GM23338 (cell line): ENCODE measurements at regions not wholly inside any gene's neighbourhood (a gene's known extent, or its start where the extent isn't known, plus 50 kb on each side); places are given as distances from the start of the nearest gene placed in this dataset.

Source experiments
- ATAC-seq: fragments of 200-7000 bp; cut with Tn5 transposase; 3 replicates; pipeline ENCODE4 v1.9.1; 2020
- DNase-seq: peaks from one replicate; pipeline ENCODE4 v3.0.0-alpha.2; 2015; ENCODE audit warnings: low spot score
- H2AFZ ChIP-seq: fragments of 200-600 bp; sonication (generic); 2 replicates; pipeline ENCODE4 v1.8.0; 2016; ENCODE audit warnings: antibody characterized with exemption, mild to moderate bottlenecking, moderate library complexity
- H3F3A ChIP-seq: fragments of 200-600 bp; sonication (generic); replicated peaks from 2 replicates; pipeline ENCODE4 v1.8.0; 2017; ENCODE audit warnings: antibody characterized with exemption, mixed run types, low read depth
- H3K27ac ChIP-seq: fragments of 200-600 bp; sonication (generic); 2 replicates; pipeline ENCODE4 v1.6.1; 2016; ENCODE audit warnings: low read depth
- H3K27me3 ChIP-seq: fragments of 200-600 bp; sonication (generic); 2 replicates; pipeline ENCODE4 v1.8.0; 2016; ENCODE audit warnings: mild to moderate bottlenecking, mixed run types, moderate library complexity; ENCODE audit not compliant: insufficient read depth
- H3K36me3 ChIP-seq: fragments of 200-600 bp; sonication (generic); 2 replicates; pipeline ENCODE4 v1.8.0; 2016; ENCODE audit warnings: mild to moderate bottlenecking; ENCODE audit not compliant: insufficient read depth
- H3K4me1 ChIP-seq: fragments of 200-600 bp; sonication (generic); 2 replicates; pipeline ENCODE4 v1.8.0; 2016; ENCODE audit warnings: mild to moderate bottlenecking, moderate library complexity; ENCODE audit not compliant: insufficient read depth
- H3K4me2 ChIP-seq: fragments of 200-600 bp; sonication (generic); 2 replicates; pipeline ENCODE4 v1.7.1; 2017; ENCODE audit warnings: mixed run types
- H3K4me3 ChIP-seq: fragments of 200-600 bp; sonication (generic); 2 replicates; pipeline ENCODE4 v1.6.1; 2016; ENCODE audit warnings: mixed run types
- H3K79me2 ChIP-seq: fragments of 200-600 bp; sonication (generic); replicated peaks from 2 replicates; pipeline ENCODE4 v1.8.0; 2017; ENCODE audit warnings: mild to moderate bottlenecking; ENCODE audit not compliant: insufficient read depth
- H3K9me2 ChIP-seq: fragments of 200-600 bp; sonication (generic); 2 replicates; pipeline ENCODE4 v1.8.0; 2017; ENCODE audit not compliant: insufficient read depth
- H4K20me1 ChIP-seq: fragments of 200-600 bp; sonication (generic); replicated peaks from 2 replicates; pipeline ENCODE4 v1.8.0; 2017; ENCODE audit warnings: mild to moderate bottlenecking; ENCODE audit not compliant: insufficient read depth
- H3K27ac Mint-ChIP-seq: 2 replicates; pipeline ENCODE4 v1.8.0; 2020; ENCODE audit warnings: inconsistent platforms, mild to moderate bottlenecking, moderate library complexity, mixed read lengths
- H3K27me3 Mint-ChIP-seq: 3 replicates; pipeline ENCODE4 v1.8.0; 2022; ENCODE audit warnings: low read depth, mild to moderate bottlenecking, moderate library complexity, mixed read lengths, inconsistent platforms; ENCODE audit not compliant: insufficient read depth, poor library complexity
- H3K36me3 Mint-ChIP-seq: 3 replicates; pipeline ENCODE4 v1.8.0; 2021; ENCODE audit warnings: low read depth, mild to moderate bottlenecking, inconsistent platforms, moderate library complexity, mixed read lengths
- H3K4me1 Mint-ChIP-seq: 3 replicates; pipeline ENCODE4 v1.8.0; 2020; ENCODE audit warnings: mild to moderate bottlenecking, inconsistent platforms, mixed read lengths
- H3K4me3 Mint-ChIP-seq: 3 replicates; pipeline ENCODE4 v1.8.0; 2021; ENCODE audit warnings: moderate library complexity, mild to moderate bottlenecking, inconsistent platforms, mixed read lengths
- H3K9me3 Mint-ChIP-seq: 3 replicates; pipeline ENCODE4 v1.8.0; 2020; ENCODE audit warnings: moderate library complexity, mild to moderate bottlenecking, inconsistent platforms, mixed read lengths
- CREB1 ChIP-seq: fragments of 250-450 bp; sonication (Bioruptor Pico); IDR thresholded peaks from 2 replicates; pipeline ENCODE4 v1.5.0; 2020; ENCODE audit warnings: low read depth, mild to moderate bottlenecking, moderate library complexity
- ETS1 ChIP-seq: IDR thresholded peaks from 2 replicates; pipeline ENCODE4 v1.6.1; 2016; ENCODE audit warnings: antibody characterized with exemption
- EZH2 ChIP-seq: fragments of 200-600 bp; sonication (generic); IDR thresholded peaks from one replicate; pipeline ENCODE4 v1.8.0; 2017; ENCODE audit warnings: antibody characterized with exemption, mild to moderate bottlenecking, low read depth; ENCODE audit not compliant: unreplicated experiment
- EZH2phosphoT487 ChIP-seq: fragments of 200-600 bp; sonication (generic); IDR thresholded peaks from one replicate; pipeline ENCODE4 v1.8.1; 2018; ENCODE audit warnings: antibody characterized with exemption; ENCODE audit not compliant: unreplicated experiment
- JUNB ChIP-seq: IDR thresholded peaks from one replicate; pipeline ENCODE4 v1.6.1; 2016; ENCODE audit warnings: antibody characterized with exemption; ENCODE audit not compliant: unreplicated experiment
- NANOG ChIP-seq: IDR thresholded peaks from 2 replicates; pipeline ENCODE4 v1.6.1; 2016; ENCODE audit warnings: antibody characterized with exemption, borderline replicate concordance
- POLR2AphosphoS5 ChIP-seq: IDR thresholded peaks from 2 replicates; pipeline ENCODE4 v1.6.1; 2016; ENCODE audit warnings: antibody characterized with exemption, low read depth
- REST ChIP-seq: IDR thresholded peaks from one replicate; pipeline ENCODE4 v1.6.1; 2018; ENCODE audit warnings: antibody characterized with exemption; ENCODE audit not compliant: unreplicated experiment
- STAT1 ChIP-seq: IDR thresholded peaks from one replicate; pipeline ENCODE4 v1.6.1; 2016; ENCODE audit warnings: antibody characterized with exemption; ENCODE audit not compliant: unreplicated experiment
- ZNF114 ChIP-seq: fragments of 250-450 bp; sonication (Bioruptor Pico); IDR thresholded peaks from 2 replicates; pipeline ENCODE4 v1.5.0; 2020; ENCODE audit warnings: mild to moderate bottlenecking, moderate library complexity
- ZNF331 ChIP-seq: fragments of 250-450 bp; sonication (Bioruptor Pico); IDR thresholded peaks from 2 replicates; pipeline ENCODE4 v1.5.0; 2020; ENCODE audit warnings: low read depth, mild to moderate bottlenecking, moderate library complexity
- TF ChIP-seq, protein P1 (sequence below): fragments of 250-450 bp; sonication (Bioruptor Pico); IDR thresholded peaks from 2 replicates; pipeline ENCODE4 v1.5.0; 2020; ENCODE audit warnings: mild to moderate bottlenecking, moderate library complexity
- TF ChIP-seq, protein P2 (sequence below), 2 experiments: fragments of 200-600 bp in 1 of 2; sonication (generic) in 1 of 2; conservative IDR thresholded peaks; 2 replicates each; pipeline versions ENCODE4 v1.5.1 to v1.6.1; 2016 to 2017; ENCODE audit warnings: antibody characterized with exemption in 2 of 2, low read depth in 2 of 2, mild to moderate bottlenecking in 2 of 2, moderate library complexity in 1 of 2

GRCh38 chr10:131790021-131790420 lies 110.8 kb upstream of the PPP2R2D start:
- Histone ChIP-seq H3F3A (no peaks in the 10 kb centered on the region), H3K4me1 (peaks cover 6% of the 10 kb centered on the region), H3K4me3 (no peak overlapping the region), H3K27ac (no peak overlapping the region), H3K9me2 (peaks cover 5% of the 10 kb centered on the region; the same call in 1 of the 2 replicates), H3K27me3 (no peaks in the 10 kb centered on the region), H3K36me3 (no peaks in the 10 kb centered on the region), H4K20me1 (no peaks in the 10 kb centered on the region), H2AFZ (no peak overlapping the region), H3K4me2 (no peak overlapping the region), H3K79me2 (no peaks in the 10 kb centered on the region)
- Mint-ChIP-seq H3K4me3 (no peak overlapping the region; the same call in 2 of the 3 replicates), H3K9me3 (peaks cover 24% of the 10 kb centered on the region), H3K4me1 (peaks cover 16% of the 10 kb centered on the region), H3K27me3 (peaks cover 10% of the 10 kb centered on the region), H3K36me3 (no peaks in the 10 kb centered on the region; the same call in none of the 3 replicates), H3K27ac (no peak overlapping the region)
- ATAC-seq (no peak), DNase-seq (no peak)
- TF ChIP-seq ETS1: no peak
- TF ChIP-seq NANOG: no peak
- TF ChIP-seq STAT1: no peak
- no peak for TF ChIP-seq POLR2AphosphoS5
- no peak for TF ChIP-seq REST
- no peak for TF ChIP-seq ZNF331
- no peak for TF ChIP-seq CREB1
- TF ChIP-seq, protein P1, sequence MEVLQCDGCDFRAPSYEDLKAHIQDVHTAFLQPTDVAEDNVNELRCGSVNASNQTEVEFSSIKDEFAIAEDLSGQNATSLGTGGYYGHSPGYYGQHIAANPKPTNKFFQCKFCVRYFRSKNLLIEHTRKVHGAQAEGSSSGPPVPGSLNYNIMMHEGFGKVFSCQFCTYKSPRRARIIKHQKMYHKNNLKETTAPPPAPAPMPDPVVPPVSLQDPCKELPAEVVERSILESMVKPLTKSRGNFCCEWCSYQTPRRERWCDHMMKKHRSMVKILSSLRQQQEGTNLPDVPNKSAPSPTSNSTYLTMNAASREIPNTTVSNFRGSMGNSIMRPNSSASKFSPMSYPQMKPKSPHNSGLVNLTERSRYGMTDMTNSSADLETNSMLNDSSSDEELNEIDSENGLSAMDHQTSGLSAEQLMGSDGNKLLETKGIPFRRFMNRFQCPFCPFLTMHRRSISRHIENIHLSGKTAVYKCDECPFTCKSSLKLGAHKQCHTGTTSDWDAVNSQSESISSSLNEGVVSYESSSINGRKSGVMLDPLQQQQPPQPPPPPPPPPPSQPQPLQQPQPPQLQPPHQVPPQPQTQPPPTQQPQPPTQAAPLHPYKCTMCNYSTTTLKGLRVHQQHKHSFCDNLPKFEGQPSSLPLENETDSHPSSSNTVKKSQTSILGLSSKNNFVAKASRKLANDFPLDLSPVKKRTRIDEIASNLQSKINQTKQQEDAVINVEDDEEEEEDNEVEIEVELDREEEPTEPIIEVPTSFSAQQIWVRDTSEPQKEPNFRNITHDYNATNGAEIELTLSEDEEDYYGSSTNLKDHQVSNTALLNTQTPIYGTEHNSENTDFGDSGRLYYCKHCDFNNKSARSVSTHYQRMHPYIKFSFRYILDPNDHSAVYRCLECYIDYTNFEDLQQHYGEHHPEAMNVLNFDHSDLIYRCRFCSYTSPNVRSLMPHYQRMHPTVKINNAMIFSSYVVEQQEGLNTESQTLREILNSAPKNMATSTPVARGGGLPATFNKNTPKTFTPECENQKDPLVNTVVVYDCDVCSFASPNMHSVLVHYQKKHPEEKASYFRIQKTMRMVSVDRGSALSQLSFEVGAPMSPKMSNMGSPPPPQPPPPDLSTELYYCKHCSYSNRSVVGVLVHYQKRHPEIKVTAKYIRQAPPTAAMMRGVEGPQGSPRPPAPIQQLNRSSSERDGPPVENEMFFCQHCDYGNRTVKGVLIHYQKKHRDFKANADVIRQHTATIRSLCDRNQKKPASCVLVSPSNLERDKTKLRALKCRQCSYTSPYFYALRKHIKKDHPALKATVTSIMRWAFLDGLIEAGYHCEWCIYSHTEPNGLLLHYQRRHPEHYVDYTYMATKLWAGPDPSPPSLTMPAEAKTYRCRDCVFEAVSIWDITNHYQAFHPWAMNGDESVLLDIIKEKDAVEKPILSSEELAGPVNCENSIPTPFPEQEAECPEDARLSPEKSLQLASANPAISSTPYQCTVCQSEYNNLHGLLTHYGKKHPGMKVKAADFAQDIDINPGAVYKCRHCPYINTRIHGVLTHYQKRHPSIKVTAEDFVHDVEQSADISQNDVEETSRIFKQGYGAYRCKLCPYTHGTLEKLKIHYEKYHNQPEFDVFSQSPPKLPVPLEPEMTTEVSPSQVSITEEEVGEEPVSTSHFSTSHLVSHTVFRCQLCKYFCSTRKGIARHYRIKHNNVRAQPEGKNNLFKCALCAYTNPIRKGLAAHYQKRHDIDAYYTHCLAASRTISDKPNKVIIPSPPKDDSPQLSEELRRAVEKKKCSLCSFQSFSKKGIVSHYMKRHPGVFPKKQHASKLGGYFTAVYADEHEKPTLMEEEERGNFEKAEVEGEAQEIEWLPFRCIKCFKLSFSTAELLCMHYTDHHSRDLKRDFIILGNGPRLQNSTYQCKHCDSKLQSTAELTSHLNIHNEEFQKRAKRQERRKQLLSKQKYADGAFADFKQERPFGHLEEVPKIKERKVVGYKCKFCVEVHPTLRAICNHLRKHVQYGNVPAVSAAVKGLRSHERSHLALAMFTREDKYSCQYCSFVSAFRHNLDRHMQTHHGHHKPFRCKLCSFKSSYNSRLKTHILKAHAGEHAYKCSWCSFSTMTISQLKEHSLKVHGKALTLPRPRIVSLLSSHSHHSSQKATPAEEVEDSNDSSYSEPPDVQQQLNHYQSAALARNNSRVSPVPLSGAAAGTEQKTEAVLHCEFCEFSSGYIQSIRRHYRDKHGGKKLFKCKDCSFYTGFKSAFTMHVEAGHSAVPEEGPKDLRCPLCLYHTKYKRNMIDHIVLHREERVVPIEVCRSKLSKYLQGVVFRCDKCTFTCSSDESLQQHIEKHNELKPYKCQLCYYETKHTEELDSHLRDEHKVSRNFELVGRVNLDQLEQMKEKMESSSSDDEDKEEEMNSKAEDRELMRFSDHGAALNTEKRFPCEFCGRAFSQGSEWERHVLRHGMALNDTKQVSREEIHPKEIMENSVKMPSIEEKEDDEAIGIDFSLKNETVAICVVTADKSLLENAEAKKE: no peak
- TF ChIP-seq JUNB: no peak
- TF ChIP-seq ZNF114: no peak
- TF ChIP-seq EZH2: no peak
- TF ChIP-seq, protein P2, sequence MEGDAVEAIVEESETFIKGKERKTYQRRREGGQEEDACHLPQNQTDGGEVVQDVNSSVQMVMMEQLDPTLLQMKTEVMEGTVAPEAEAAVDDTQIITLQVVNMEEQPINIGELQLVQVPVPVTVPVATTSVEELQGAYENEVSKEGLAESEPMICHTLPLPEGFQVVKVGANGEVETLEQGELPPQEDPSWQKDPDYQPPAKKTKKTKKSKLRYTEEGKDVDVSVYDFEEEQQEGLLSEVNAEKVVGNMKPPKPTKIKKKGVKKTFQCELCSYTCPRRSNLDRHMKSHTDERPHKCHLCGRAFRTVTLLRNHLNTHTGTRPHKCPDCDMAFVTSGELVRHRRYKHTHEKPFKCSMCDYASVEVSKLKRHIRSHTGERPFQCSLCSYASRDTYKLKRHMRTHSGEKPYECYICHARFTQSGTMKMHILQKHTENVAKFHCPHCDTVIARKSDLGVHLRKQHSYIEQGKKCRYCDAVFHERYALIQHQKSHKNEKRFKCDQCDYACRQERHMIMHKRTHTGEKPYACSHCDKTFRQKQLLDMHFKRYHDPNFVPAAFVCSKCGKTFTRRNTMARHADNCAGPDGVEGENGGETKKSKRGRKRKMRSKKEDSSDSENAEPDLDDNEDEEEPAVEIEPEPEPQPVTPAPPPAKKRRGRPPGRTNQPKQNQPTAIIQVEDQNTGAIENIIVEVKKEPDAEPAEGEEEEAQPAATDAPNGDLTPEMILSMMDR (conservative IDR thresholded peaks at IDR 0.05; ENCODE audit: low read depth in 2 of 2): no peak
- TF ChIP-seq EZH2phosphoT487: no peak
